Thyroid gland (tissue), 4 donors: ENCODE measurements at regions not wholly inside any gene's neighbourhood (a gene's known extent, or its start where the extent isn't known, plus 50 kb on each side); places are given as distances from the start of the nearest gene placed in this dataset.

Source experiments
- CTCF ChIP-seq, 6 experiments: fragments of 200-600 bp in 3 of 6; fragments of 450-650 bp in 3 of 6; sonication (generic) in 3 of 6; IDR thresholded peaks; one replicate each; pipeline ENCODE4 v1.5.1; 2016 to 2019; ENCODE audit warnings: antibody characterized with exemption in 6 of 6, mild to moderate bottlenecking in 2 of 6, inconsistent platforms in 1 of 6, moderate library complexity in 1 of 6
- POLR2A ChIP-seq, 2 donors: fragments of 450-650 bp; IDR thresholded peaks; one replicate each; pipeline ENCODE4 v1.6.1; 2017; ENCODE audit warnings: antibody characterized with exemption in 2 of 2, mild to moderate bottlenecking in 2 of 2, moderate library complexity in 1 of 2

GRCh38 chr18:40553029-40553428 lies 1402.0 kb upstream of the PIK3C3 start:
- TF ChIP-seq CTCF (IDR thresholded peaks at IDR 0.05) (no peak), POLR2A (IDR thresholded peaks at IDR 0.05) (no peak)
